LNCAP (cell line): ENCODE measurements at regions not wholly inside any gene's neighbourhood (a gene's known extent, or its start where the extent isn't known, plus 50 kb on each side); places are given as distances from the start of the nearest gene placed in this dataset.
A peak's percentile ranks its signal among the peaks of the same experiment; 100 is the strongest.

Source experiments
- TF ChIP-seq, protein P1 (sequence below): fragments of 450-650 bp; IDR thresholded peaks from 2 replicates; pipeline ENCODE4 v1.5.1; 2017; ENCODE audit warnings: mild to moderate bottlenecking

GRCh38 chrX:104513162-104513561, 52.8 kb upstream of the IL1RAPL2 start:
- TF ChIP-seq, protein P1, sequence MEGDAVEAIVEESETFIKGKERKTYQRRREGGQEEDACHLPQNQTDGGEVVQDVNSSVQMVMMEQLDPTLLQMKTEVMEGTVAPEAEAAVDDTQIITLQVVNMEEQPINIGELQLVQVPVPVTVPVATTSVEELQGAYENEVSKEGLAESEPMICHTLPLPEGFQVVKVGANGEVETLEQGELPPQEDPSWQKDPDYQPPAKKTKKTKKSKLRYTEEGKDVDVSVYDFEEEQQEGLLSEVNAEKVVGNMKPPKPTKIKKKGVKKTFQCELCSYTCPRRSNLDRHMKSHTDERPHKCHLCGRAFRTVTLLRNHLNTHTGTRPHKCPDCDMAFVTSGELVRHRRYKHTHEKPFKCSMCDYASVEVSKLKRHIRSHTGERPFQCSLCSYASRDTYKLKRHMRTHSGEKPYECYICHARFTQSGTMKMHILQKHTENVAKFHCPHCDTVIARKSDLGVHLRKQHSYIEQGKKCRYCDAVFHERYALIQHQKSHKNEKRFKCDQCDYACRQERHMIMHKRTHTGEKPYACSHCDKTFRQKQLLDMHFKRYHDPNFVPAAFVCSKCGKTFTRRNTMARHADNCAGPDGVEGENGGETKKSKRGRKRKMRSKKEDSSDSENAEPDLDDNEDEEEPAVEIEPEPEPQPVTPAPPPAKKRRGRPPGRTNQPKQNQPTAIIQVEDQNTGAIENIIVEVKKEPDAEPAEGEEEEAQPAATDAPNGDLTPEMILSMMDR, result no peak

DNA sequence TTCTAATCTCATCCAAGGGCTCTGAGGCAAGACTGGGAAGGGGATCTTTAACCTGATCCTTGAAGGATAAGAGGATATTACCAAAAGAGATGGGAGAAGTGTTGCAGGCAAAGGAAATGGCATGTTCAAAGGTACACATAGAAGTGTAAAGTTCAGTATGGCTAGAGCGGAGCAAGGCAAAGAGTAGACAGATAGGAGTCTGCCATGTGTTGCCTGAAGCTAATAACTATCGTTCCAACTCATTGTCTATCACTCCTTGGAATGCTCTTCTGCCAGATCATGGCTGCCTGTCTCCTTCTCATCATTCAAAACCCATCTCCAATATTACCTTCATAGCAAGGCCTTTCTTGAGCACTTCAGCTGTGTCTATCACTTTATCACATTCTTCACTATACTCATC, 55.2 kb upstream of the IL1RAPL2 start:
- TF ChIP-seq, protein P1, result no peak

DNA sequence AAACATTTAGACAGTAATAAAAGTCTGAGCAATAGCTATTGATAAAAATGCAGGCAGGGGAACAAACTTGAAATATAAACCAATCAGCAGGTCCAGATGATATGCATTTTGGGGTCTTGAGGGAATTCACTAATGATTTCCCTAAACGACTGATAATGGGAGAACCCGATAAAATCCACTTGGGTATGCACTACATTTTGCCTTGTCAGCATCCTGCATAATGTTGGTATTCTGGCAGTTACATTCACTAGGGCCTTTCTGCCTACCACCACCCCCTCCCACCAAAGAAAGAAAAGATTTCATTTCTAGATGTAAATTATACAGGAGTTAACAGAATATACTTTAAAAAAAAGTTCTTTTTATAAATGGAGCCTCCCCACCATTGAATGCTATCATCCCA, 63.5 kb upstream of the IL1RAPL2 start:
- TF ChIP-seq, protein P1, result no peak

GRCh38 chrX:104488811-104489210, 77.2 kb upstream of the IL1RAPL2 start:
- TF ChIP-seq, protein P1, result no peak

- TF ChIP-seq, protein P1, result no peak
Measured at GRCh38 chrX:104486691-104487090, 79.3 kb upstream of the IL1RAPL2 start.

GRCh38 chrX:104482757-104483156, 83.2 kb upstream of the IL1RAPL2 start:
- TF ChIP-seq, protein P1, result 0 out of 2 replicates have a peak, but pooled peaks have one; percentile 22

DNA sequence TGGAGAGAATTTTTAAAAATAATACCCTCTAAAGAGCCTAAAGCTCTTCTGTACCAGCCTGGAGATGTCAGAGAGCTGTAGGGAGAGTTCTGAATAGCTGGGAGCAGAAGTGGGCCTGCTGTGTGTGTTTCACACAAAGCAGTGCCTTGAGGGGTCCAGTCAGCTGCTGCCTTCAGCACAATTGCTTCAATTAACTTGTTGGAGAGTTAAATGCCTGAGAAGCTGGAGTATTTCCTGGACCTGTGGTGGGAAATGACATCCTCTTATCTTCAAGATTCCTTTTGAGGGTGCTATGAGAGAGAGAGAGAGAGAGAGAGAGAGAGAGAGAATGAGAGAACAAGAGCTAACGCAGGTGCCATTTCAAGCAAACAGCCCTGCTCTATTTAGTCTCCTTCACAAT, 96.2 kb upstream of the IL1RAPL2 start:
- TF ChIP-seq, protein P1, result no peak

GRCh38 chrX:104459796-104460195, 106.2 kb upstream of the IL1RAPL2 start:
- TF ChIP-seq, protein P1, result no peak
